HEK293 (cell line): ENCODE measurements at regions not wholly inside any gene's neighbourhood (a gene's known extent, or its start where the extent isn't known, plus 50 kb on each side); places are given as distances from the start of the nearest gene placed in this dataset.

Experiments used
- CTCF ChIP-seq: fragments of 450-650 bp; formaldehyde crosslinking; IDR thresholded peaks from 2 replicates; pipeline ENCODE4 v1.5.1; 2016; ENCODE audit warnings: missing biosample characterization, missing genetic modification characterization
- KLF10 ChIP-seq: fragments of 450-650 bp; IDR thresholded peaks from 2 replicates; pipeline ENCODE4 v1.5.1; 2018; ENCODE audit warnings: missing biosample characterization, mild to moderate bottlenecking, missing genetic modification characterization
- KLF16 ChIP-seq: fragments of 450-650 bp; formaldehyde crosslinking; IDR thresholded peaks from 2 replicates; pipeline ENCODE4 v1.5.1; 2017; ENCODE audit warnings: missing biosample characterization, missing genetic modification characterization
- PBX3 ChIP-seq: sonication (generic); formaldehyde crosslinking; IDR thresholded peaks from 2 replicates; pipeline ENCODE4 v1.8.1; 2022; ENCODE audit warnings: mild to moderate bottlenecking, moderate library complexity, missing genetic modification reagents
- REST ChIP-seq: fragments of 450-650 bp; formaldehyde crosslinking; IDR thresholded peaks from 2 replicates; pipeline ENCODE4 v1.5.1; 2016; ENCODE audit warnings: missing biosample characterization, missing genetic modification characterization
- YY1 ChIP-seq: fragments of 450-650 bp; formaldehyde crosslinking; IDR thresholded peaks from 2 replicates; pipeline ENCODE4 v1.5.1; 2018; ENCODE audit warnings: missing biosample characterization, missing genetic modification characterization
- ZBTB21 ChIP-seq: fragments of 450-650 bp; formaldehyde crosslinking; IDR thresholded peaks from 2 replicates; pipeline ENCODE4 v1.5.1; 2017; ENCODE audit warnings: missing biosample characterization, missing genetic modification characterization
- ZBTB26 ChIP-seq: fragments of 450-650 bp; formaldehyde crosslinking; optimal IDR thresholded peaks from 2 replicates; pipeline ENCODE3; 2016; ENCODE audit warnings: missing biosample characterization, mild to moderate bottlenecking, missing genetic modification characterization
- ZBTB44 ChIP-seq: fragments of 450-650 bp; IDR thresholded peaks from 2 replicates; pipeline ENCODE4 v1.5.1; 2018; ENCODE audit warnings: missing biosample characterization, mild to moderate bottlenecking, missing genetic modification characterization
- ZNF121 ChIP-seq: fragments of 450-650 bp; formaldehyde crosslinking; IDR thresholded peaks from 2 replicates; pipeline ENCODE4 v1.5.1; 2016; ENCODE audit warnings: missing biosample characterization, missing genetic modification characterization
- ZNF174 ChIP-seq: fragments of 450-650 bp; formaldehyde crosslinking; IDR thresholded peaks from 2 replicates; pipeline ENCODE4 v1.5.0; 2017; ENCODE audit warnings: missing biosample characterization, mild to moderate bottlenecking, missing genetic modification characterization

GRCh38 chr3:43173949-43174348, 68.1 kb upstream of the POMGNT2 start:
- TF ChIP-seq REST (no peak), CTCF (tag by site-specific recombination) (no peak), ZBTB26 (tag by site-specific recombination) (no peak), ZNF174 (tag by site-specific recombination) (no peak), KLF10 (tag by site-specific recombination) (no peak), YY1 (no peak), ZBTB44 (no peak), ZNF121 (tag by site-specific recombination) (no peak), KLF16 (tag by site-specific recombination) (no peak), PBX3 (CRISPR knock-in tag) (no peak), ZBTB21 (no peak)
